ENCODE measurements at regions not wholly inside any gene's neighbourhood (a gene's known extent, or its start where the extent isn't known, plus 50 kb on each side); places are given as distances from the start of the nearest gene placed in this dataset.

- H3K27ac Mint-ChIP-seq = no peak overlapping the region
- H3K36me3 Mint-ChIP-seq (ENCODE audit: low read depth) = no peaks in the 10 kb centered on the region
- TF ChIP-seq CTCF (IDR thresholded peaks at IDR 0.05) = no peak
- no peak overlapping the region for H3K4me3 Mint-ChIP-seq
- H3K4me1 Mint-ChIP-seq (ENCODE audit: low read depth) = no peaks in the 10 kb centered on the region
- peaks cover 36% of the 10 kb centered on the region for H3K9me3 Mint-ChIP-seq
- no peaks in the 10 kb centered on the region for H3K27me3 Mint-ChIP-seq (ENCODE audit: insufficient read depth)
- no peak for DNase-seq
These were observed 364.3 kb upstream of the CDH10 start for GRCh38 chr5:25009063-25009462.

- H3K27ac Mint-ChIP-seq = no peak overlapping the region
- H3K4me1 Mint-ChIP-seq (ENCODE audit: low read depth) = no peaks in the 10 kb centered on the region
- H3K4me3 Mint-ChIP-seq = no peak overlapping the region
- no peaks in the 10 kb centered on the region for H3K27me3 Mint-ChIP-seq (ENCODE audit: insufficient read depth)
- H3K36me3 Mint-ChIP-seq (ENCODE audit: low read depth) = no peaks in the 10 kb centered on the region
- TF ChIP-seq CTCF (IDR thresholded peaks at IDR 0.05) = no peak; the same call in 1 of the 2 replicates
- DNase-seq = no peak
- peaks cover 45% of the 10 kb centered on the region for H3K9me3 Mint-ChIP-seq
These were observed 362.0 kb upstream of the CDH10 start for GRCh38 chr5:25006734-25007133.

GRCh38 chr5:25006237-25006636 lies 361.5 kb upstream of the CDH10 start:
- Mint-ChIP-seq H3K27ac (no peak overlapping the region), H3K4me1 (ENCODE audit: low read depth) (no peaks in the 10 kb centered on the region), H3K27me3 (ENCODE audit: insufficient read depth) (no peaks in the 10 kb centered on the region), H3K9me3 (peaks cover 42% of the 10 kb centered on the region), H3K36me3 (ENCODE audit: low read depth) (no peaks in the 10 kb centered on the region), H3K4me3 (no peak overlapping the region)
- no peak for DNase-seq
- no peak for TF ChIP-seq CTCF (IDR thresholded peaks at IDR 0.05)

GRCh38 chr5:25005431-25005830 lies 360.7 kb upstream of the CDH10 start:
- H3K9me3 Mint-ChIP-seq = peaks cover 35% of the 10 kb centered on the region
- H3K27me3 Mint-ChIP-seq (ENCODE audit: insufficient read depth) = no peaks in the 10 kb centered on the region
- H3K4me1 Mint-ChIP-seq (ENCODE audit: low read depth) = no peaks in the 10 kb centered on the region
- no peak overlapping the region for H3K4me3 Mint-ChIP-seq
- no peak for DNase-seq
- no peaks in the 10 kb centered on the region for H3K36me3 Mint-ChIP-seq (ENCODE audit: low read depth)
- H3K27ac Mint-ChIP-seq = no peak overlapping the region
- no peak for TF ChIP-seq CTCF (IDR thresholded peaks at IDR 0.05)

GRCh38 chr5:25002371-25002770 lies 357.6 kb upstream of the CDH10 start:
- Mint-ChIP-seq H3K27me3 (ENCODE audit: insufficient read depth) (no peaks in the 10 kb centered on the region; the same call in 1 of the 2 replicates), H3K4me1 (ENCODE audit: low read depth) (no peaks in the 10 kb centered on the region), H3K36me3 (ENCODE audit: low read depth) (no peaks in the 10 kb centered on the region), H3K4me3 (no peak overlapping the region), H3K27ac (no peak overlapping the region), H3K9me3 (peaks cover 33% of the 10 kb centered on the region)
- no peak for DNase-seq
- TF ChIP-seq CTCF (IDR thresholded peaks at IDR 0.05) = no peak

GRCh38 chr5:24999732-25000131 lies 355.0 kb upstream of the CDH10 start:
- Mint-ChIP-seq H3K4me3 (no peak overlapping the region), H3K27ac (no peak overlapping the region)

More at GRCh38 chr5:24999732-25000131, 355.0 kb upstream of the CDH10 start:
- no peak for TF ChIP-seq CTCF (IDR thresholded peaks at IDR 0.05)
- Mint-ChIP-seq H3K27me3 (ENCODE audit: insufficient read depth) (peaks cover 1% of the 10 kb centered on the region; the same call in 1 of the 2 replicates), H3K9me3 (peaks cover 48% of the 10 kb centered on the region), H3K36me3 (ENCODE audit: low read depth) (no peaks in the 10 kb centered on the region), H3K4me1 (ENCODE audit: low read depth) (no peaks in the 10 kb centered on the region)
- DNase-seq = no peak
